K562 (cell line): ENCODE measurements at regions not wholly inside any gene's neighbourhood (a gene's known extent, or its start where the extent isn't known, plus 50 kb on each side); places are given as distances from the start of the nearest gene placed in this dataset.

Source experiments
- EZH2 ChIP-seq: IDR thresholded peaks from 2 replicates; pipeline ENCODE4 v1.6.1; 2012; ENCODE audit warnings: low read depth, mild to moderate bottlenecking, inconsistent platforms, low read length, borderline replicate concordance
- GATA2 ChIP-seq: sonication (generic); formaldehyde crosslinking; IDR thresholded peaks from 2 replicates; pipeline ENCODE4 v1.4.0; 2020; ENCODE audit warnings: mild to moderate bottlenecking, missing genetic modification reagents
- HLTF ChIP-seq: fragments of 450-650 bp; IDR thresholded peaks from 2 replicates; pipeline ENCODE4 v1.6.1; 2016
- HMG20A ChIP-seq: fragments of 450-650 bp; formaldehyde crosslinking; conservative IDR thresholded peaks from 2 replicates; pipeline ENCODE4 v1.4.0; 2020; ENCODE audit warnings: mild to moderate bottlenecking, mixed read lengths
- JUND ChIP-seq, 2 experiments: IDR thresholded peaks; 2 replicates in 1 of 2; 3 replicates in 1 of 2; pipeline ENCODE4 v1.6.1; 2011; ENCODE audit warnings: borderline replicate concordance in 2 of 2, low read depth in 2 of 2, low read length in 2 of 2, improper control_type of control experiment in 1 of 2, missing biosample characterization in 1 of 2, missing genetic modification characterization in 1 of 2, missing genetic modification reagents in 1 of 2
- LARP7 ChIP-seq: fragments of 450-650 bp; IDR thresholded peaks from 2 replicates; pipeline ENCODE4 v1.6.1; 2016
- NCOR1 ChIP-seq: fragments of 450-650 bp; IDR thresholded peaks from 2 replicates; pipeline ENCODE4 v1.6.1; 2016; ENCODE audit warnings: mild to moderate bottlenecking, moderate library complexity
- NFE2L1 ChIP-seq: fragments of 450-650 bp; IDR thresholded peaks from 2 replicates; pipeline ENCODE4 v1.6.1; 2016; ENCODE audit warnings: missing genetic modification characterization, low read depth, mild to moderate bottlenecking, missing compliant biosample characterization, moderate library complexity, borderline replicate concordance
- POLR3A ChIP-seq: IDR thresholded peaks from 2 replicates; pipeline ENCODE4 v1.6.1; 2011; ENCODE audit warnings: borderline replicate concordance, mild to moderate bottlenecking, moderate library complexity; ENCODE audit not compliant: insufficient read length, insufficient read depth; ENCODE audit errors: extremely low read depth
- TBP ChIP-seq: optimal IDR thresholded peaks from 2 replicates; pipeline ENCODE3; 2011; ENCODE audit warnings: low read depth, low read length, improper control_type of control experiment
- ZFPM2 ChIP-seq: fragments of 250-450 bp; sonication (Bioruptor Pico); IDR thresholded peaks from 2 replicates; pipeline ENCODE4 v1.5.1; 2022; ENCODE audit warnings: mild to moderate bottlenecking
- ZKSCAN1 ChIP-seq: fragments of 150-350 bp; IDR thresholded peaks from 2 replicates; pipeline ENCODE4 v1.6.1; 2016; ENCODE audit warnings: low read depth, low read length
- ZKSCAN3 ChIP-seq: fragments of 250-450 bp; sonication (Bioruptor Pico); IDR thresholded peaks from 2 replicates; pipeline ENCODE4 v1.4.0; 2020
- ZNF311 ChIP-seq: fragments of 250-450 bp; sonication (Bioruptor Pico); IDR thresholded peaks from 2 replicates; pipeline ENCODE4 v1.4.0; 2020; ENCODE audit warnings: mild to moderate bottlenecking, moderate library complexity
- TF ChIP-seq, protein P1 (sequence below), 2 experiments: fragments of 450-650 bp; IDR thresholded peaks; 2 replicates each; pipeline ENCODE4 v1.6.1; 2016; ENCODE audit warnings: mild to moderate bottlenecking in 2 of 2, borderline replicate concordance in 1 of 2, low read depth in 1 of 2, moderate library complexity in 1 of 2

DNA sequence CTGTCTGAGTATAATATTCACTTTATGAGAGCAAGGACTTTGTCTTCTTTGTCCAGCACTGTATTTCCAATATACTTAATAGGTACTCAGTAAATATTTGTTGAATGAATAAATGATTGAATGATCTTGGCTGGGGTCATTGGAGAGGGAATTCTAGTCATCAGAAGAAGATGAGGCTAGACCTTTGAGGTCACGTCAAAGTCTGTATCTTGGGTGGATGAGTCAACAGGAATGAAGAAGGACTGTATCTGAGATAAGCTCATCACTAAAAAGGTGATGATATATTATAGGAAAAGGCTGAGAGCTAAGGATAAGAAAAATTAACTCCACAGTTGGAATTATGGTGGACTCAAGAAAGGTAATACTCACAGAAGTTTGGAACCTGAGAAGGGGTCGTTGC is 125.1 kb upstream of the MAGI3 start (continued):
- TF ChIP-seq, protein P1, sequence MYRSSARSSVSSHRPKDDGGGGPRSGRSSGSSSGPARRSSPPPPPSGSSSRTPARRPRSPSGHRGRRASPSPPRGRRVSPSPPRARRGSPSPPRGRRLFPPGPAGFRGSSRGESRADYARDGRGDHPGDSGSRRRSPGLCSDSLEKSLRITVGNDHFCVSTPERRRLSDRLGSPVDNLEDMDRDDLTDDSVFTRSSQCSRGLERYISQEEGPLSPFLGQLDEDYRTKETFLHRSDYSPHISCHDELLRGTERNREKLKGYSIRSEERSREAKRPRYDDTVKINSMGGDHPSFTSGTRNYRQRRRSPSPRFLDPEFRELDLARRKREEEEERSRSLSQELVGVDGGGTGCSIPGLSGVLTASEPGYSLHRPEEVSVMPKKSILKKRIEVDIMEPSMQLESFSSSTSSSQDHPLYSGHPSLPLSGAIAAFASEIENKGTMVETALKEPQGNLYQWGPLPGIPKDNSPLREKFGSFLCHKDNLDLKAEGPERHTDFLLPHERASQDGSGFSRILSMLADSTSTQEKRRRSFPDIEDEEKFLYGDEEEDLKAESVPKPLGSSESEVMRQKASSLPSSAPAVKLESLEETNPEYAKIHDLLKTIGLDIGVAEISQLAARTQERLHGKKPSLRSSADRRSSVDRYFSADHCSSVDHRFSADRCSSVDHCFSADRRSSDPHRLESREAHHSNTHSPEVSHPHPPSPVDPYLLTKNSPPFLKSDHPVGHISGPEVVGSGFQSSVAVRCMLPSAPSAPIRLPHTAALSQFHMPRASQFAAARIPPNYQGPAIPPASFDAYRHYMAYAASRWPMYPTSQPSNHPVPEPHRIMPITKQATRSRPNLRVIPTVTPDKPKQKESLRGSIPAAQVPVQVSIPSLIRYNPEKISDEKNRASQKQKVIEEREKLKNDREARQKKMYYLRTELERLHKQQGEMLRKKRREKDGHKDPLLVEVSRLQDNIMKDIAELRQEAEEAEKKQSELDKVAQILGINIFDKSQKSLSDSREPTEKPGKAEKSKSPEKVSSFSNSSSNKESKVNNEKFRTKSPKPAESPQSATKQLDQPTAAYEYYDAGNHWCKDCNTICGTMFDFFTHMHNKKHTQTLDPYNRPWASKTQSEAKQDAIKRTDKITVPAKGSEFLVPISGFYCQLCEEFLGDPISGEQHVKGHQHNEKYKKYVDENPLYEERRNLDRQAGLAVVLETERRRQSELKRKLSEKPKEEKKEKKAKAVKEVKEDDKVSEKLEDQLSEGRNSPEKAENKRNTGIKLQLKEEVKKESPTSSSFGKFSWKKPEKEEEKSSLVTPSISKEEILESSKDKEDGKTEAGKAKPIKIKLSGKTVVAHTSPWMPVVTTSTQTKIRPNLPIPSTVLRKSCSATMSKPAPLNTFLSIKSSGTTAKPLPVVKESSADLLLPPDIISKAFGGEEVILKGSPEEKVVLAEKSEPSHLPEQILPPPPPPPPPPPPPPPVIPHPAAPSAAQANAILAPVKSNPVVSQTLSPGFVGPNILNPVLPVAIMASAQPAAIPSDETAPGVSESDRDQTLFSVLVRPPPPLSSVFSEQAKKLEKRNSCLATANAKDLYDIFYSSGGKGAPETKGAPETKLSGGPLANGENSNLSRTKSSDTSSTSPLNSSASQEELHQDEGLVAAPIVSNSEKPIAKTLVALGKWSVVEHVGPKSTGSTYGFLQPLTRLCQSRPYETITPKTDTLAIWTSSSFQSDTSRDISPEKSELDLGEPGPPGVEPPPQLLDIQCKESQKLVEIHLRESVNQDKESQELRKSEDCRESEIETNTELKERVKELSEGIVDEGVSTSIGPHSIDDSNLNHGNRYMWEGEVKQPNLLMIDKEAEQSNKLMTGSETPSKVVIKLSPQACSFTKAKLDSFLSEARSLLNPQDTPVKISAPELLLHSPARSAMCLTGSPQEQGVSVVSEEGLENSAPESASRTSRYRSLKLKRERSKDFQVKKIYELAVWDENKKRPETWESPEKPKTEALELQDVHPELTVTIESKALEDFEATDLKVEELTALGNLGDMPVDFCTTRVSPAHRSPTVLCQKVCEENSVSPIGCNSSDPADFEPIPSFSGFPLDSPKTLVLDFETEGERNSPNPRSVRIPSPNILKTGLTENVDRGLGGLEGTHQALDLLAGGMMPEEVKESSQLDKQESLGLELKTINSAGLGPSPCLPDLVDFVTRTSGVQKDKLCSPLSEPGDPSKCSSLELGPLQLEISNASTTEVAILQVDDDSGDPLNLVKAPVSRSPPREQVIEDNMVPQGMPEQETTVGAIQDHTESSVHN (IDR thresholded peaks at IDR 0.05; ENCODE audit: borderline replicate concordance in 1 of 2, low read depth in 1 of 2): no peak
- no peak for TF ChIP-seq TBP
- TF ChIP-seq HMG20A (CRISPR knock-in tag): no peak
- TF ChIP-seq LARP7: no peak
- TF ChIP-seq EZH2: no peak
- 0 out of 2 replicates have a peak, but pooled peaks have one; percentile 9 for TF ChIP-seq NCOR1
- TF ChIP-seq ZNF311 (CRISPR knock-in tag): no peak
- TF ChIP-seq POLR3A: no peak
- TF ChIP-seq GATA2 (CRISPR knock-in tag): no peak
- TF ChIP-seq HLTF: no peak
- TF ChIP-seq JUND (IDR thresholded peaks at IDR 0.05; ENCODE audit: borderline replicate concordance, low read depth, low read length): peak; percentile 75
- TF ChIP-seq JUND (tag; IDR thresholded peaks at IDR 0.05; ENCODE audit: borderline replicate concordance, low read depth, low read length): peak; percentile 32; the same call in 1 of the 3 replicates
- TF ChIP-seq ZKSCAN1: no peak
- TF ChIP-seq NFE2L1 (tag): no peak
- no peak for TF ChIP-seq ZFPM2 (CRISPR knock-in tag)
- peak; percentile 91 for TF ChIP-seq ZKSCAN3 (CRISPR knock-in tag)
